H1 (cell line): ENCODE measurements at regions not wholly inside any gene's neighbourhood (a gene's known extent, or its start where the extent isn't known, plus 50 kb on each side); places are given as distances from the start of the nearest gene placed in this dataset.

Experiments used
- CTCF ChIA-PET: fragments of 300-600 bp; sonication (Branson Sonifier 250); formaldehyde crosslinking; loops from one replicate; lab custom pipeline; 2021; ENCODE audit not compliant: partially characterized antibody; lab: Charles Lee
- POLR2A ChIA-PET: fragments of 300-600 bp; sonication (Branson Sonifier 250); formaldehyde crosslinking; loops from one replicate; lab custom pipeline; 2021; ENCODE audit warnings: inconsistent platforms; ENCODE audit not compliant: partially characterized antibody; lab: Charles Lee
- DNase-seq, 2 experiments: peaks; one replicate each; pipeline versions ENCODE4 v3.0.0 to v3.0.0-alpha.2; 2010 to 2022; ENCODE audit warnings: low spot score in 2 of 2, low read depth in 1 of 2, mixed read lengths in 1 of 2
- FAIRE-seq: peaks from 2 replicates; lab custom pipeline; 2011; peaks lifted over from hg19 to GRCh38; lab: Jason Lieb, UNC
- H2AFZ ChIP-seq: 2 replicates; pipeline ENCODE4 v1.8.1; 2012; ENCODE audit warnings: low read length, inconsistent platforms
- H2AK5ac ChIP-seq: 2 replicates; pipeline ENCODE4 v1.6.1; 2013; ENCODE audit warnings: low read depth, low read length
- H2BK120ac ChIP-seq: replicated peaks from 2 replicates; pipeline ENCODE3; 2013; ENCODE audit warnings: low read depth, low read length, inconsistent platforms
- H2BK12ac ChIP-seq: 2 replicates; pipeline ENCODE4 v1.6.1; 2013; ENCODE audit warnings: low read depth, low read length
- H2BK15ac ChIP-seq: 2 replicates; pipeline ENCODE4 v1.6.1; 2013; ENCODE audit warnings: low read length
- H2BK20ac ChIP-seq: 2 replicates; pipeline ENCODE4 v1.6.1; 2013; ENCODE audit warnings: low read length
- H2BK5ac ChIP-seq: 2 replicates; pipeline ENCODE4 v1.6.1; 2013; ENCODE audit warnings: low read depth, low read length
- H3K14ac ChIP-seq: 2 replicates; pipeline ENCODE4 v1.6.1; 2013; ENCODE audit warnings: inconsistent platforms; ENCODE audit not compliant: insufficient read length
- H3K18ac ChIP-seq: 2 replicates; pipeline ENCODE4 v1.6.1; 2013; ENCODE audit warnings: low read length; ENCODE audit errors: extremely low read depth
- H3K23ac ChIP-seq: 2 replicates; pipeline ENCODE4 v1.6.1; 2013; ENCODE audit warnings: inconsistent platforms; ENCODE audit not compliant: insufficient read length
- H3K23me2 ChIP-seq: 2 replicates; pipeline ENCODE4 v1.6.1; 2013; ENCODE audit warnings: low read depth, low read length
- H3K27ac ChIP-seq: 2 replicates; pipeline ENCODE4 v1.6.1; 2011; ENCODE audit warnings: low read depth, low read length, inconsistent platforms
- H3K27me3 ChIP-seq, 4 experiments: replicated peaks in 1 of 4; 1 replicate in 1 of 4; 2 replicates in 3 of 4; pipeline versions ENCODE4 v1.6.1 to v1.8.1; 2011 to 2013; ENCODE audit warnings: low read length in 3 of 4, mild to moderate bottlenecking in 3 of 4, inconsistent platforms in 2 of 4, mixed read lengths in 2 of 4, moderate library complexity in 1 of 4; ENCODE audit not compliant: control insufficient read depth in 3 of 4, insufficient read depth in 3 of 4; ENCODE audit errors: extremely low read depth in 1 of 4
- H3K36me3 ChIP-seq, 4 experiments: 2 replicates each; pipeline versions ENCODE4 v1.6.1 to v1.8.1; 2011 to 2013; ENCODE audit warnings: mild to moderate bottlenecking in 4 of 4, low read length in 3 of 4, moderate library complexity in 2 of 4, control low read depth in 1 of 4, inconsistent platforms in 1 of 4; ENCODE audit not compliant: insufficient read depth in 4 of 4, control insufficient read depth in 2 of 4
- H3K4ac ChIP-seq: replicated peaks from 2 replicates; pipeline ENCODE3; 2013; ENCODE audit warnings: low read length, low read depth, mixed read lengths, inconsistent platforms; ENCODE audit not compliant: insufficient read length
- H3K4me1 ChIP-seq, 4 experiments: replicated peaks in 1 of 4; 1 replicate in 1 of 4; 2 replicates in 3 of 4; pipeline versions ENCODE4 v1.6.1 to v1.8.1; 2011 to 2013; ENCODE audit warnings: low read length in 3 of 4, inconsistent platforms in 2 of 4, mixed read lengths in 1 of 4; ENCODE audit not compliant: insufficient read depth in 4 of 4, control insufficient read depth in 3 of 4
- H3K4me2 ChIP-seq, 2 experiments: 2 replicates each; pipeline versions ENCODE4 v1.6.1 to v1.8.1; 2011 to 2013; ENCODE audit warnings: low read depth in 2 of 2, low read length in 2 of 2, control low read depth in 1 of 2, inconsistent platforms in 1 of 2, mild to moderate bottlenecking in 1 of 2; ENCODE audit not compliant: insufficient read depth in 1 of 2
- H3K4me3 ChIP-seq, 4 experiments: fragments of 200-600, 300-600 bp in 1 of 4; sonication (generic), shearing (Covaris generic), sonication (Bioruptor Twin) in 1 of 4; 2 replicates each; pipeline versions ENCODE4 v1.5.1 to v1.8.1; 2011 to 2016; ENCODE audit warnings: low read length in 4 of 4, low read depth in 3 of 4, control low read depth in 2 of 4, inconsistent platforms in 2 of 4, mild to moderate bottlenecking in 2 of 4, mixed read lengths in 1 of 4, moderate library complexity in 1 of 4; ENCODE audit not compliant: insufficient read depth in 2 of 4; ENCODE audit errors: extremely low read depth in 1 of 4
- H3K56ac ChIP-seq: replicated peaks from 2 replicates; pipeline ENCODE3; 2013; ENCODE audit warnings: low read depth, mild to moderate bottlenecking, mixed read lengths, low read length, inconsistent platforms; ENCODE audit not compliant: insufficient read length
- H3K79me1 ChIP-seq: 2 replicates; pipeline ENCODE4 v1.6.1; 2013; ENCODE audit warnings: low read depth, low read length, control low read depth
- H3K79me2 ChIP-seq, 2 experiments: 2 replicates each; pipeline versions ENCODE4 v1.6.1 to v1.8.1; 2012 to 2013; ENCODE audit warnings: low read length in 2 of 2, mild to moderate bottlenecking in 2 of 2, inconsistent platforms in 1 of 2; ENCODE audit not compliant: insufficient read depth in 2 of 2, control insufficient read depth in 1 of 2
- H3K9ac ChIP-seq, 4 experiments: replicated peaks in 1 of 4; 1 replicate in 1 of 4; 2 replicates in 3 of 4; pipeline versions ENCODE4 v1.6.1 to v1.8.1; 2011 to 2013; ENCODE audit warnings: low read depth in 3 of 4, low read length in 3 of 4, control low read depth in 2 of 4, mild to moderate bottlenecking in 2 of 4, moderate library complexity in 2 of 4, inconsistent platforms in 1 of 4; ENCODE audit errors: extremely low read depth in 1 of 4
- H3K9me3 ChIP-seq, 2 experiments: 2 replicates each; pipeline versions ENCODE4 v1.6.1 to v1.8.1; 2012 to 2013; ENCODE audit warnings: mild to moderate bottlenecking in 2 of 2, moderate library complexity in 2 of 2, control low read depth in 1 of 2, inconsistent platforms in 1 of 2, low read depth in 1 of 2, low read length in 1 of 2, mixed read lengths in 1 of 2; ENCODE audit not compliant: insufficient read depth in 2 of 2
- H4K20me1 ChIP-seq, 2 experiments: replicated peaks in 1 of 2; 2 replicates each; pipeline versions ENCODE3 to v1.8.1; 2011 to 2013; ENCODE audit warnings: inconsistent platforms in 2 of 2, low read length in 2 of 2, mild to moderate bottlenecking in 1 of 2; ENCODE audit not compliant: insufficient read depth in 2 of 2, control insufficient read depth in 1 of 2
- H4K5ac ChIP-seq: 2 replicates; pipeline ENCODE4 v1.6.1; 2013; ENCODE audit warnings: low read length, low read depth, mixed read lengths, inconsistent platforms; ENCODE audit not compliant: insufficient read length
- H4K8ac ChIP-seq: 2 replicates; pipeline ENCODE4 v1.8.0; 2013; ENCODE audit warnings: mild to moderate bottlenecking, moderate library complexity, low read length, inconsistent platforms; ENCODE audit not compliant: insufficient read depth; ENCODE audit errors: extremely low read depth
- H4K91ac ChIP-seq: replicated peaks from 2 replicates; pipeline ENCODE3; 2013; ENCODE audit warnings: low read length, mixed read lengths, inconsistent platforms; ENCODE audit not compliant: insufficient read length
- ASH2L ChIP-seq: fragments of 200-600, 300-600 bp; sonication (generic); IDR thresholded peaks from one replicate; pipeline ENCODE4 v1.7.1; 2017; ENCODE audit warnings: low read length
- CBX8 ChIP-seq: fragments of 300-800, 300-1000 bp; sonication (generic); IDR thresholded peaks from 2 replicates; pipeline ENCODE4 v1.7.1; 2016; ENCODE audit warnings: low read depth, low read length, borderline replicate concordance
- CHD1 ChIP-seq: IDR thresholded peaks from 2 replicates; pipeline ENCODE4 v1.6.1; 2012; ENCODE audit warnings: low read depth, low read length, improper control_type of control experiment
- CTBP2 ChIP-seq: IDR thresholded peaks from 2 replicates; pipeline ENCODE4 v1.7.0; 2011; ENCODE audit warnings: borderline replicate concordance, mild to moderate bottlenecking, moderate library complexity, mixed read lengths, low read length; ENCODE audit not compliant: insufficient read depth, insufficient read length
- EGR1 ChIP-seq: IDR thresholded peaks from 2 replicates; pipeline ENCODE4 v1.6.1; 2011; ENCODE audit warnings: low read depth, low read length, borderline replicate concordance
- EP300 ChIP-seq, 2 experiments: IDR thresholded peaks; 1 replicate in 1 of 2; 2 replicates in 1 of 2; pipeline ENCODE4 v1.6.1; 2011 to 2012; ENCODE audit warnings: low read depth in 2 of 2, low read length in 2 of 2, mild to moderate bottlenecking in 2 of 2, borderline replicate concordance in 1 of 2, inconsistent platforms in 1 of 2, moderate library complexity in 1 of 2
- HDAC2 ChIP-seq, 2 experiments: fragments of 300-600 bp in 1 of 2; sonication (generic) in 1 of 2; IDR thresholded peaks; 2 replicates each; pipeline ENCODE4 v1.6.1; 2011 to 2012; ENCODE audit warnings: low read depth in 2 of 2, low read length in 2 of 2, mild to moderate bottlenecking in 2 of 2, moderate library complexity in 2 of 2, borderline replicate concordance in 1 of 2, inconsistent platforms in 1 of 2
- KDM4A ChIP-seq: IDR thresholded peaks from one replicate; pipeline ENCODE4 v1.7.1; 2012; ENCODE audit warnings: low read depth, mild to moderate bottlenecking, moderate library complexity, low read length, inconsistent platforms; ENCODE audit not compliant: severe bottlenecking
- NRF1 ChIP-seq: IDR thresholded peaks from 2 replicates; pipeline ENCODE4 v1.6.1; 2011; ENCODE audit warnings: mild to moderate bottlenecking, low read depth, low read length, improper control_type of control experiment
- POLR2AphosphoS5 ChIP-seq: IDR thresholded peaks from 2 replicates; pipeline ENCODE4 v1.6.1; 2011; ENCODE audit warnings: low read depth, low read length
- RXRA ChIP-seq: IDR thresholded peaks from 2 replicates; pipeline ENCODE4 v1.6.1; 2011; ENCODE audit warnings: low read depth, mild to moderate bottlenecking, low read length, moderate library complexity; ENCODE audit not compliant: insufficient read depth
- SP1 ChIP-seq: IDR thresholded peaks from 2 replicates; pipeline ENCODE4 v1.6.1; 2011; ENCODE audit warnings: low read depth, low read length
- TAF1 ChIP-seq: IDR thresholded peaks from 2 replicates; pipeline ENCODE4 v1.6.1; 2011; ENCODE audit warnings: mild to moderate bottlenecking, low read depth, low read length
- TBP ChIP-seq: IDR thresholded peaks from 2 replicates; pipeline ENCODE4 v1.6.1; 2011; ENCODE audit warnings: low read depth, low read length, improper control_type of control experiment
- TEAD4 ChIP-seq: IDR thresholded peaks from 2 replicates; pipeline ENCODE4 v1.6.1; 2012; ENCODE audit warnings: low read depth, low read length, inconsistent platforms, mixed read lengths
- YY1 ChIP-seq: IDR thresholded peaks from 2 replicates; pipeline ENCODE4 v1.6.1; 2011; ENCODE audit warnings: low read depth, mild to moderate bottlenecking, low read length
- WGBS, 2 experiments: shearing (Covaris generic) in 1 of 2; methylation state at CpG; one replicate each; pipeline versions ENCODE4 v1.1.6 to v1.1.7; 2013 to 2015; ENCODE audit warnings: low lambda C conversion rate in 2 of 2, mixed read lengths in 2 of 2, inconsistent platforms in 1 of 2, low coverage in 1 of 2, missing lambda C conversion rate in 1 of 2; ENCODE audit not compliant: insufficient replicate concordance in 2 of 2, insufficient coverage in 1 of 2, insufficient read length in 1 of 2; ENCODE audit errors: extremely low coverage in 1 of 2, missing lambda C conversion rate in 1 of 2; 5-methylcytosine and 5-hydroxymethylcytosine counted together

DNA sequence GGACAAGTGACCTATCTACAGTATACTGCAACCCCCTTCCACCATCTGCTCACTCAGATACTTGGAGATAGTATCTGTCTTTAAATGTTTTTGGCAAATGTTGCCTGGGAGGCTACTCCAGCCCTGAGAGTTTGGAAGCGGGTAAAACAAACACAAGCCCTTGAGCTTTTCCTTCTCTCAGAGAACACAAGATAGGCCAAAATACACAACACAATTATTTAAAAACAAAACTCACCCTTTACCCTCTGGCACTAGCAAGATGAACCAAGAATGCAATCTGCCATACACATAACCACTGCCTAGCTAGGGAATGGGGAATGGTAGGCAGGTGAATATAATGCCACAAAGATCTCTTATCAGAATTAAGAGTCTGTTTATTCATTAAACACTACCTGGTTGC lies 324.7 kb upstream of the FAM47C start:
- Histone ChIP-seq H3K4ac (no peak overlapping the region), H2AK5ac (no peak overlapping the region), H3K4me2 (no peak overlapping the region), H3K14ac (no peak overlapping the region), H3K79me1 (no peaks in the 10 kb centered on the region), H2BK120ac (no peak overlapping the region), H3K23me2 (no peaks in the 10 kb centered on the region), H3K27ac (no peak overlapping the region), H3K56ac (no peak overlapping the region), H3K4me1 (no peaks in the 10 kb centered on the region), H4K91ac (no peak overlapping the region), H4K8ac (no peak overlapping the region), H2BK15ac (no peak overlapping the region), H3K9me3 (no peaks in the 10 kb centered on the region), H3K27me3 (no peaks in the 10 kb centered on the region), H3K9ac (no peak overlapping the region), H2BK5ac (no peak overlapping the region), H3K18ac (no peak overlapping the region), H2BK20ac (no peak overlapping the region), H3K23ac (no peak overlapping the region), H2AFZ (no peak overlapping the region), H2BK12ac (no peak overlapping the region), H4K5ac (no peak overlapping the region), H3K79me2 (no peaks in the 10 kb centered on the region), H3K4me3 (no peak overlapping the region), H4K20me1 (no peaks in the 10 kb centered on the region), H3K36me3 (no peaks in the 10 kb centered on the region)
- DNase-seq (no peak), FAIRE-seq (no peak)
- CTCF ChIA-PET, result interaction anchor here (0.8 to 3.5 kb wide), 2 partner anchors 26 to 183 kb away, joined by 3 to 9 read pairs; no protein-coding TSS in a partner anchor
- POLR2A ChIA-PET, result no interaction called here
- 100% methylated on average over 1 of the region's 1 CpG; no CpG with 5 or more reads in 1 of the 2 experiments for WGBS, 2 experiments
- no peak for TF ChIP-seq TAF1
- no peak for TF ChIP-seq HDAC2 (IDR thresholded peaks at IDR 0.05; ENCODE audit: borderline replicate concordance in 1 of 2, low read depth in 2 of 2, low read length in 2 of 2)
- no peak for TF ChIP-seq TEAD4
- no peak for TF ChIP-seq EGR1
- no peak for TF ChIP-seq CHD1
- TF ChIP-seq ASH2L, result no peak
- TF ChIP-seq CTBP2, result no peak
- TF ChIP-seq RXRA, result no peak
- no peak for TF ChIP-seq SP1
- no peak for TF ChIP-seq CBX8
- TF ChIP-seq POLR2AphosphoS5, result no peak
- TF ChIP-seq NRF1, result no peak
- no peak for TF ChIP-seq EP300 (IDR thresholded peaks at IDR 0.05; ENCODE audit: borderline replicate concordance in 1 of 2, low read depth in 2 of 2, low read length in 2 of 2)
- no peak for TF ChIP-seq TBP
- TF ChIP-seq KDM4A, result no peak
- no peak for TF ChIP-seq YY1
